Stimulated activated CD4-positive, alpha-beta T cell treated with anti-CD3 and anti-CD28 coated beads, Interleukin-2, amount 100 ng/mL, for 24 hours (primary cell): ENCODE measurements at regions not wholly inside any gene's neighbourhood (a gene's known extent, or its start where the extent isn't known, plus 50 kb on each side); places are given as distances from the start of the nearest gene placed in this dataset.

Experiments
- DNase-seq, 2 donors: peaks; one replicate each; pipeline ENCODE4 v3.0.0-alpha.2; 2020

GRCh38 chr11:112831969-112832766 lies 129.1 kb upstream of the NCAM1 start:
- DNase-seq = no peak

GRCh38 chr11:112834277-112834755 lies 126.9 kb upstream of the NCAM1 start:
- no peak for DNase-seq

DNA sequence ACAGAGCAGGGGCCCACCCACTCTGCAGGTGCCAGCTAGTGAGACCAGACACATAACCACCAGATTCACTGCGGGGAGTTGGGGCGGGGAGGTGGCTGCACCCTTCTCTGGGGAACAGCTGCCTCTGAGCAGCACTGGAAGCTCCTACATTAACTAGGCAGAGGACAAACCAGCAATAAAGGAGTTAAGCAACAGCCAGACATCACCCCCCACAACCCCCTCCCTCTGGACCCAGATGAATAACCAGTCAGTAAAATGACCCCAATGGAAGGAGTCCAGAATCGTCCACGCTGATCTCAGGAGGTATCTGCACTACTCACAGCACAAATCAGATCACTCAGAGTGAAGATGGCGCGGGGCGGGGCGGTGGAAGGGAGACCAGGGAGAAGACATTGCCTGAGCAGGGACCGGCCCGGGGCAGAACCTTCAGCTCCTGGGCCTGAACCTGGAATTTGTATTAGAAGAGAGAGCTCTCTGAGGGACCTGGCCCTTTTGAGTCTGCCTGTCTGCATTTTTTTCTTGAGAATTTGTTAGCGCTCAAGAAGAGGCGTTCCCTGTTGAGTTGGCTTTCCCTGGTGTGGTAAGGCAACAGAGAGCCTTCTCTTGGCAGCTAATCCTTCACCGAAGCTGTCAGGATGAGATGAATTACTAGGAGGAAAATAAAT lies 125.5 kb upstream of the NCAM1 start:
- no peak for DNase-seq

DNA sequence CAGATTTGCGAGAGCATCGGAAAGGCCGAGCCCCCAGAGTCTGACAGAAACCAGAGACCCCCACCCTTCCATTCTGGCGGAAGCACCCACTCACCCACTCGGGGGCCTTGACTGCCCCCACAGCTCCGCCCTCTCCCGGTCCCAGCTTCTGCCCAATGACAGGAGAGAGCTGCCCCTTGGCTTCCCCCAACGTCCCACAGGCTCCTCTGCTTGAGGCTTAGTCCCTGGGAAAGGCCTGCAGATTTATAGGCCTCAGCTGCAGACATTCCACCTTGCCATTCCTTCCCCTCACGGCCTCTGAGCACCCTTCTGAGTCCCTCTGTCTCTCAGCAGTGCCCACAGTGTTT lies 125.0 kb upstream of the NCAM1 start:
- DNase-seq = no peak

- DNase-seq = no peak
Measured at GRCh38 chr11:112837162-112837826, 123.9 kb upstream of the NCAM1 start.

DNA sequence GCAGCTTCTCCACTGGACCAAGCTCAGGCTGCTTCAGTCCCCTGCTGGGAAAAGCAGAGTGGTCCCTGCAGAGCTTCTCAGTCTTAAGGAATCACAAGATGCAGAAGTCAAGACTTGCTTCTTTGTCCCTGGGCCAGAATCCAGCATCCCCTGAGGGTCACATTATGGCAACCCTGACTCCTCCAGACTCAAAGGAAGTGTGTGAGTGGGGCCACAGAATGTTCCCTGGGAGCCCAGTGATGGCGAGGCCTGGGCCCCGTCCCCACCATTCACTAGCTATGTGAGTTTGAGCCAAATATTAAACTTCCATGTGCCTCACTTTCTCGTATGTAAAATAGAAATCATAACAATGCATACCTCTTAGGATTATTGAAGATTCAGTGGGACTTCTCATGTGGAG lies 122.2 kb upstream of the NCAM1 start:
- no peak for DNase-seq

DNA sequence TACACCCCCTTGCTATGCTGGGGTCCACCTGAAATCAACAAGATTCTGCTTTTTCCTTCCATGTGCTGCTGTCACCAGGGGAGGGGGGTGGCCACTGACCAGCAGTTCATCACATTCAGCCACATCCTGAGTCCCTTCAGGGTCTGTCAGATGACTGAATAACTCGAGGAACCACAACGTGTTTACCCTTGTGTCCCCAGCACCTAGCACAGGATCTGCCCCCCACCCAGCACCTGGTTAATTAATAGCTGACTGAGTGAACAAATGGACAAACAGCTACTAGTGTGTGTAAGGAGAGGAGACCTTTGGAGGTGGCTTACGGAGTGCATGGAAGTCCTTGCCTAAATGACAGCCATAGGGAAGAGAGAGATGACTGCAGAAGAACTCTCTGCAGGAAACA lies 119.5 kb upstream of the NCAM1 start:
- no peak for DNase-seq

- no peak for DNase-seq
Measured at GRCh38 chr11:112842151-112842550, 119.1 kb upstream of the NCAM1 start.

GRCh38 chr11:112844517-112844916 lies 116.7 kb upstream of the NCAM1 start:
- no peak for DNase-seq

- no peak for DNase-seq
Measured at GRCh38 chr11:112847568-112847967, 113.7 kb upstream of the NCAM1 start.

GRCh38 chr11:112852143-112852866 lies 108.9 kb upstream of the NCAM1 start:
- no peak for DNase-seq

- DNase-seq = no peak
Measured at GRCh38 chr11:112856133-112856532, 105.1 kb upstream of the NCAM1 start.

DNA sequence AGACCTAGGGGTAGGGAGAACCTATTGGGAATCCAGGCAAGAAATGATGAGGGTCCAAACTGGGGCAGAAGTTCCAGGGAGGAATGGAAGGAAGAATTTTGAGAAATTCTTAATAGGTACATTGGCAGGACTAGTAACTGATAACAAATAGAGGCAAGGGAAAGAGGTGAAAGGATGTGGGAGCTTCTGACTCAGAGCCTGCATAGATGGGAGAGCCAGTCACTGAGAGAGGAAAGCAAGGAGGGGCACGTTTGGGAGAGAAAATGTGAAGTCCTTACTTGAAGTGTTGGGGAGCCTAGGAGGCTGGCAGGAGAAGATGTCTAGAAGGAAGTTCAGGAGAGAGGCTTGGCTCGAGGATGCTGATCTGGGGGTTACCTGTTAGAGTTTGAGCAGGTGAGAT lies 104.6 kb upstream of the NCAM1 start:
- no peak for DNase-seq

- no peak for DNase-seq
Measured at GRCh38 chr11:112858289-112859023, 102.8 kb upstream of the NCAM1 start.

GRCh38 chr11:112859787-112860186 lies 101.4 kb upstream of the NCAM1 start:
- no peak for DNase-seq

- no peak for DNase-seq
Measured at GRCh38 chr11:112861356-112861755, 99.9 kb upstream of the NCAM1 start.

DNA sequence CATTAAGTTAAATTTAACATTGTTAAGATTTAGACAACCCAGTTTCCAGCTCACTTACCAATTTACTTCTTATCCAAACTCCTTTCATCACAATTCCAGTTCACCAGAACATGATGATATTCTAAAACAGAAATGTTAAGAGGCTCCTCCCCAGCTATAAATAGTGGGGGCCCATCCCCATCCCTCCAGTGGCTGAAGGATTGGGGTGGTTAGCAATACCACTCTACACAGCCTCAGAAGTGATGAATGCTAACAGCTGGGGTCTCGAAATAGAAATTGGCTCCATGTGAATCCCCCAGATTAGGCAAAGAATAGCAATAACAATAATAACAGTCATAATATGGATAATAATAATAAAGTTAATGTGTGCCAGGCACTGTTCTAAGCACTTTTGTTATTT lies 97.9 kb upstream of the NCAM1 start:
- DNase-seq = no peak

- DNase-seq = no peak
Measured at GRCh38 chr11:112864672-112865071, 96.5 kb upstream of the NCAM1 start.

GRCh38 chr11:112871909-112872500 lies 89.2 kb upstream of the NCAM1 start:
- DNase-seq = no peak

DNA sequence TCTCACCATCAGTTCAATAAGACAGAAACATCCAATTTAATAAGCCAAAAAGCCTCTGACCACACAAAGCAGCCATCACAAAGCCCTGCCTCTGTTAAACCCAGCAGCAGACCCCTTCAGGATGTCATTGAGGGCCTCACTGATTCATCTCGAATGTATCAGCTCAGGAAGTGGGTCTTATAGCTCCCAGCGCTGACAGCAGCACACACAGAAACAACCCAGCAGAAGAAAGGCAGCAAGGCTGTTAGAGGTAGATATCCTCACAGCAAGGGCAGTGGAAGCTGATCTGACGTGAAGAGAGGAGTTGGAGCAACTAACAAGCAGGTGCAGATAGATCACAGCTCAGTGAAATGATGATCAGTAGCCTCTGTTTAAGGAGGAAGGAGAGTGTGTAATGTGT lies 86.2 kb upstream of the NCAM1 start:
- no peak for DNase-seq

GRCh38 chr11:112877581-112877980 lies 83.6 kb upstream of the NCAM1 start:
- no peak for DNase-seq

GRCh38 chr11:112878033-112878601 lies 83.1 kb upstream of the NCAM1 start:
- DNase-seq = no peak
